PC-3 (cell line): ENCODE measurements at regions not wholly inside any gene's neighbourhood (a gene's known extent, or its start where the extent isn't known, plus 50 kb on each side); places are given as distances from the start of the nearest gene placed in this dataset.

Experiments used
- ATAC-seq: fragments of 200-7000 bp; cut with Tn5 transposase; 2 replicates; pipeline ENCODE4 v1.9.1; 2020; ENCODE audit warnings: mild to moderate bottlenecking, moderate library complexity
- BruUV-seq: library from RNA; stranded (reverse); fragments of 400-500 nt; replicated peaks from 2 replicates; lab custom pipeline; 2021; lab: Mats Ljungman, UMichigan
- CTCF ChIA-PET: fragments of 300-600 bp; sonication (Branson Sonifier 250); formaldehyde crosslinking; loops from one replicate; lab custom pipeline; 2022; ENCODE audit warnings: antibody characterized with exemption; lab: Charles Lee
- POLR2A ChIA-PET: fragments of 300-600 bp; sonication (Branson Sonifier 250); formaldehyde crosslinking; loops from one replicate; lab custom pipeline; 2022; ENCODE audit warnings: antibody characterized with exemption; ENCODE audit not compliant: unreplicated experiment; lab: Charles Lee
- DNase-seq: peaks from one replicate; pipeline ENCODE4 v3.0.0-alpha.2; 2015
- H2AFZ ChIP-seq: fragments of 300-600 bp; sonication (generic); 2 replicates; pipeline ENCODE4 v1.6.0; 2016; ENCODE audit warnings: antibody characterized with exemption, low read length
- H3F3A ChIP-seq: fragments of 300-600 bp; sonication (generic); one replicate; pipeline ENCODE4 v1.6.0; 2017; ENCODE audit warnings: antibody characterized with exemption, low read length, control low read depth, mild to moderate bottlenecking; ENCODE audit not compliant: unreplicated experiment
- H3K27ac ChIP-seq: fragments of 300-600 bp; sonication (generic); 2 replicates; pipeline ENCODE4 v1.5.1; 2016; ENCODE audit warnings: mild to moderate bottlenecking, low read length
- H3K27me3 ChIP-seq: fragments of 300-600 bp; sonication (generic); 2 replicates; pipeline ENCODE4 v1.6.1; 2016; ENCODE audit warnings: low read length, mixed read lengths
- H3K36me3 ChIP-seq: fragments of 300-600 bp; sonication (generic); 2 replicates; pipeline ENCODE4 v1.6.1; 2016; ENCODE audit warnings: low read depth, mixed run types, low read length, mixed read lengths
- H3K4me1 ChIP-seq: fragments of 300-600 bp; sonication (generic); 2 replicates; pipeline ENCODE4 v1.5.1; 2016; ENCODE audit warnings: low read length; ENCODE audit not compliant: insufficient read depth
- H3K4me2 ChIP-seq: fragments of 300-600 bp; sonication (generic); 2 replicates; pipeline ENCODE4 v1.6.0; 2016; ENCODE audit warnings: low read length
- H3K4me3 ChIP-seq: fragments of 300-600 bp; sonication (generic); 2 replicates; pipeline ENCODE4 v1.5.1; 2016; ENCODE audit warnings: mild to moderate bottlenecking, low read length, mixed read lengths
- H3K79me2 ChIP-seq: fragments of 300-600 bp; sonication (generic); 2 replicates; pipeline ENCODE4 v1.6.1; 2017; ENCODE audit warnings: low read length, mixed read lengths
- H3K9ac ChIP-seq: fragments of 300-600 bp; sonication (generic); 2 replicates; pipeline ENCODE4 v1.6.0; 2016; ENCODE audit warnings: mild to moderate bottlenecking, low read length
- H3K9me2 ChIP-seq: fragments of 300-600 bp; sonication (generic); replicated peaks from 2 replicates; pipeline ENCODE4 v1.6.1; 2016; ENCODE audit warnings: mixed run types, low read length, mixed read lengths
- H3K9me3 ChIP-seq: fragments of 300-600 bp; sonication (generic); 2 replicates; pipeline ENCODE4 v1.6.1; 2016; ENCODE audit warnings: low read length, mixed read lengths
- H4K20me1 ChIP-seq: fragments of 300-600 bp; sonication (generic); 2 replicates; pipeline ENCODE4 v1.6.1; 2016; ENCODE audit warnings: low read length, mixed read lengths
- EZH2 ChIP-seq: fragments of 300-600 bp; sonication (generic); IDR thresholded peaks from one replicate; pipeline ENCODE4 v1.6.1; 2017; ENCODE audit warnings: antibody characterized with exemption, mild to moderate bottlenecking, low read length; ENCODE audit not compliant: unreplicated experiment
- EZH2phosphoT487 ChIP-seq: fragments of 300-600 bp; sonication (generic); IDR thresholded peaks from 2 replicates; pipeline ENCODE4 v1.6.1; 2018; ENCODE audit warnings: mild to moderate bottlenecking, antibody characterized with exemption, low read length, borderline replicate concordance
- intact Hi-C: fragments of 100-400 bp; cut with micrococcal nuclease; formaldehyde crosslinking; loops from 2 replicates; pipeline ENCODE4 v1.9.0; 2023
- TF ChIP-seq, protein P1 (sequence below): fragments of 300-600 bp; sonication (generic); conservative IDR thresholded peaks from 2 replicates; pipeline ENCODE4 v1.5.1; 2017; ENCODE audit warnings: antibody characterized with exemption, low read depth, mild to moderate bottlenecking, low read length

DNA sequence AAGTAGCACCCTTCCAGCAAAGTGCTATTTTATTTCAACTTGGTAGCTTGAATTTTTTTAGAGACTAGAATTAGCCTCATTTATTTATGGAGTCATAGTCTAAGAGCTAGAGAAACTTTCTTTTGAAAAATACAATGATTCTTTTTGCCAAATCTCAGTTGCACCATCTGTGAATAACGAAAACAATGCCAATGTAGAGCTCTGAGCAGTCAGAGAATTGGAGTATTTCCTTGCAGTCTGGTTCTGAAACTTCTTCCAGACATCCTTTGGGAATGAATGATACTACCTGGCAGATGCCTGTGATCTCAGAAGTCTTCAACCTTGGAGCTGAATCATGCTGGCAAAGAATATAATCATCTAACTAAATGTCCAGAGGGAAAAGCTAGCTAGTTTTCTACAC is 511.5 kb upstream of the CYLC2 start:
- Histone ChIP-seq H4K20me1 (no peaks in the 10 kb centered on the region), H3K4me3 (no peak overlapping the region), H3K36me3 (no peaks in the 10 kb centered on the region), H2AFZ (no peak overlapping the region), H3K4me1 (no peaks in the 10 kb centered on the region), H3K27me3 (no peaks in the 10 kb centered on the region), H3K4me2 (no peak overlapping the region), H3K9ac (no peak overlapping the region), H3K27ac (no peak overlapping the region), H3K79me2 (no peaks in the 10 kb centered on the region), H3F3A (no peaks in the 10 kb centered on the region), H3K9me2 (no peaks in the 10 kb centered on the region), H3K9me3 (no peaks in the 10 kb centered on the region)
- CTCF ChIA-PET: no interaction called here
- TF ChIP-seq EZH2 (no peak), EZH2phosphoT487 (no peak)
- TF ChIP-seq, protein P1, sequence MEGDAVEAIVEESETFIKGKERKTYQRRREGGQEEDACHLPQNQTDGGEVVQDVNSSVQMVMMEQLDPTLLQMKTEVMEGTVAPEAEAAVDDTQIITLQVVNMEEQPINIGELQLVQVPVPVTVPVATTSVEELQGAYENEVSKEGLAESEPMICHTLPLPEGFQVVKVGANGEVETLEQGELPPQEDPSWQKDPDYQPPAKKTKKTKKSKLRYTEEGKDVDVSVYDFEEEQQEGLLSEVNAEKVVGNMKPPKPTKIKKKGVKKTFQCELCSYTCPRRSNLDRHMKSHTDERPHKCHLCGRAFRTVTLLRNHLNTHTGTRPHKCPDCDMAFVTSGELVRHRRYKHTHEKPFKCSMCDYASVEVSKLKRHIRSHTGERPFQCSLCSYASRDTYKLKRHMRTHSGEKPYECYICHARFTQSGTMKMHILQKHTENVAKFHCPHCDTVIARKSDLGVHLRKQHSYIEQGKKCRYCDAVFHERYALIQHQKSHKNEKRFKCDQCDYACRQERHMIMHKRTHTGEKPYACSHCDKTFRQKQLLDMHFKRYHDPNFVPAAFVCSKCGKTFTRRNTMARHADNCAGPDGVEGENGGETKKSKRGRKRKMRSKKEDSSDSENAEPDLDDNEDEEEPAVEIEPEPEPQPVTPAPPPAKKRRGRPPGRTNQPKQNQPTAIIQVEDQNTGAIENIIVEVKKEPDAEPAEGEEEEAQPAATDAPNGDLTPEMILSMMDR: no peak
- POLR2A ChIA-PET: no interaction called here
- ATAC-seq: no peak
- no TSS peak for BruUV-seq
- intact Hi-C loops: no loop called here
- DNase-seq: no peak

DNA sequence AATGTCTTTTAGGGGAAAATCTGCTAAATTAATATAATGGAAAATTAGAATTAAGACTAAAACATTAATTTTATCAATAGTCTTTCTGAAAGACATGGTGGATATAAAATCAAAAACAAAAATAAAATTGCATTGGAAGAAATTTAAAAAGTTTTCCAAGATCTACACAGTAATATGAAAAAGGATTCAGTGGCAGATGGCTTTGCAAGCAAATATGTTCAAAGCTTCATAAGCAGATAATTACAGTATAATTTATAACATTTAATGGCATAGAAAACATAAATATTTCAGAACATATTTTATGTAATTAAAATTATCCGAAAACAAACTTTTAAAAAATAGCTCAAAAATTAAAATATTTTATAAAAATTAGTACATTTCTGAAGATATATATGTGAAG is 512.4 kb upstream of the CYLC2 start:
- Histone ChIP-seq H3K79me2 (no peaks in the 10 kb centered on the region), H3K36me3 (no peaks in the 10 kb centered on the region), H3K9me3 (no peaks in the 10 kb centered on the region), H3K27me3 (no peaks in the 10 kb centered on the region), H3K4me2 (no peak overlapping the region), H4K20me1 (no peaks in the 10 kb centered on the region), H3K27ac (no peak overlapping the region), H3K9ac (no peak overlapping the region), H2AFZ (no peak overlapping the region), H3K4me3 (no peak overlapping the region), H3K9me2 (no peaks in the 10 kb centered on the region), H3K4me1 (no peaks in the 10 kb centered on the region), H3F3A (no peaks in the 10 kb centered on the region)
- POLR2A ChIA-PET: no interaction called here
- no TSS peak for BruUV-seq
- ATAC-seq: no peak
- no peak for DNase-seq
- CTCF ChIA-PET: no interaction called here
- intact Hi-C loops: no loop called here
- TF ChIP-seq, protein P1: no peak
- TF ChIP-seq EZH2: no peak
- TF ChIP-seq EZH2phosphoT487: no peak

DNA sequence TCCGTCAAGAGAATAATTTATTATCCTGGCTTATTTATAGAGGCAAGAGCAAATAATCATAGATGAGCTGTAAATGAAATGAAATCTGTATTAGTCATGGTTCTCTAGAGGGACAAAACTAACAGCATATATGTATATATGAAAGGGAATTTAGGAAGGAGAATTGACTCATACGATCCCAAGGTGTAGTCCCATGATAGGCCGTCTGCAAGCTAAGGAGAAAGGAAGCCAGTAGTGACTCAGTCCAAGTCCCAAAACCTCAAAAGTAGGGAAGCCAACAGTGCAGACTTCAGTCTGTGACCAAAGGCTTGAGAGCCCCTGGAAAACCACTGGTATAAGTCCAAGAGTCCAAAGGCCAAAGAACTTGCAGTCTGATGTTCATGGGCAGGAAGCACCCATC is 515.9 kb upstream of the CYLC2 start:
- BruUV-seq: no TSS peak
- Histone ChIP-seq H3K9me3 (no peaks in the 10 kb centered on the region), H3F3A (no peaks in the 10 kb centered on the region), H4K20me1 (no peaks in the 10 kb centered on the region), H3K79me2 (no peaks in the 10 kb centered on the region), H3K27me3 (no peaks in the 10 kb centered on the region), H3K4me2 (no peak overlapping the region), H3K9ac (no peak overlapping the region), H3K36me3 (no peaks in the 10 kb centered on the region), H3K9me2 (no peaks in the 10 kb centered on the region), H3K4me3 (no peak overlapping the region), H3K27ac (no peak overlapping the region), H3K4me1 (no peaks in the 10 kb centered on the region), H2AFZ (no peak overlapping the region)
- ChIA-PET CTCF (no interaction called here), POLR2A (interaction anchor here (0.5 kb wide), 1 partner anchor 34 kb away, joined by 4 read pairs; no protein-coding TSS in a partner anchor)
- ATAC-seq: peak; percentile 86
- TF ChIP-seq EZH2phosphoT487 (no peak), EZH2 (no peak)
- TF ChIP-seq, protein P1: no peak
- DNase-seq: peak; percentile 51
- intact Hi-C loops: no loop called here
